ENCODE measurements at regions not wholly inside any gene's neighbourhood (a gene's known extent, or its start where the extent isn't known, plus 50 kb on each side); places are given as distances from the start of the nearest gene placed in this dataset.

DNA sequence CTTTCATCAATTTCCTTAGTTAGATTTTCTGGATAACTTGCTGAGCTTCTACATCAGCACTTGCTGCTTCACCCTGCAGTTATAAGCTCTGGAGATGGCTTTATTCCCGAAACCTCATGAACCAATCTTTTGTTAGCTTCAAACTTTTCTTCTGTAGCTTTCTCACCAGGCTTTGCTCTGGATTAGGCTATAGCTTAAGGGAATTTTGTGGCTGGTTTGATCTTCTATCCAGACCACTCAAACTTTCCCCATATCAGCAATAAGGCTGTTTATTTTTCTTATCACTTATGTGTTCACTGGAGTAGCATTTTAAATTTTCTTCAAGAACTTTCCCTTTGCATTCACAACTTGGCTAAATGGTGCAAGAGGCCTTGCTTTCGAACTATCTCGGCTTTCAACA lies 1173.5 kb upstream of the NUDT12 start:
- no peak for DNase-seq
- no peak overlapping the region for H3K4ac ChIP-seq (ENCODE audit: low read depth, low read length)
- intact Hi-C loops (cut with micrococcal nuclease) (no loop called here), in situ Hi-C loops (cut with MboI; ENCODE audit: low sequenced_read_pairs) (no loop called here), dilution Hi-C loops (cut with HindIII; ENCODE audit: low sequenced_read_pairs, unreplicated experiment) (no loop called here)
- no peak overlapping the region for H3K4me3 ChIP-seq (ENCODE audit: insufficient read depth, low read depth, low read length)
- no peak overlapping the region for H2AK9ac ChIP-seq (replicated peaks; ENCODE audit: low read depth, low read length, poor library complexity)
- CTCF ChIA-PET, result interaction anchor here (0.7 kb wide), 1 partner anchor 206 kb away, joined by 3 read pairs; no protein-coding TSS in a partner anchor
- H4K20me1 ChIP-seq (ENCODE audit: insufficient read depth, low read length), result no peaks in the 10 kb centered on the region
- H3K4me1 ChIP-seq (ENCODE audit: control insufficient read depth, insufficient read depth, low read length), result no peaks in the 10 kb centered on the region
- H3K56ac ChIP-seq (ENCODE audit: extremely low read depth, insufficient read depth, low read length), result no peak overlapping the region
- H3K14ac ChIP-seq (replicated peaks; ENCODE audit: low read depth, low read length), result no peak overlapping the region
- no peak for ATAC-seq (ENCODE audit: low read depth)
- H3K18ac ChIP-seq (ENCODE audit: low read depth, low read length), result no peak overlapping the region
- no peak overlapping the region for H3K27ac ChIP-seq (ENCODE audit: insufficient read depth, low read length)
- H4K91ac ChIP-seq (ENCODE audit: insufficient read depth, low read depth, low read length), result no peak overlapping the region
- no peak overlapping the region for H3K9ac ChIP-seq (ENCODE audit: low read depth, low read length)
- BruUV-seq (replicated peaks), result no TSS peak
- TF ChIP-seq CEBPB (IDR thresholded peaks at IDR 0.05; ENCODE audit: low read depth, low read length) (no peak), CHD1 (IDR thresholded peaks at IDR 0.05; ENCODE audit: low read depth, low read length) (no peak), FOS (IDR thresholded peaks at IDR 0.05; ENCODE audit: low read depth, low read length) (no peak), SMC3 (IDR thresholded peaks at IDR 0.05; ENCODE audit: low read depth, low read length) (no peak), NFE2L2 (IDR thresholded peaks at IDR 0.05; ENCODE audit: low read depth, low read length) (no peak), POLR2A (IDR thresholded peaks at IDR 0.05; ENCODE audit: low read depth, low read length) (no peak), RAD21 (IDR thresholded peaks at IDR 0.05; ENCODE audit: low read length) (no peak), MAZ (IDR thresholded peaks at IDR 0.05; ENCODE audit: borderline replicate concordance, low read depth, low read length) (no peak), RFX5 (IDR thresholded peaks at IDR 0.05; ENCODE audit: low read depth, low read length) (no peak), ELK1 (IDR thresholded peaks at IDR 0.05; ENCODE audit: borderline replicate concordance, low read depth, low read length) (no peak), MXI1 (IDR thresholded peaks at IDR 0.05; ENCODE audit: borderline replicate concordance, low read depth, low read length) (no peak), RCOR1 (IDR thresholded peaks at IDR 0.05; ENCODE audit: insufficient replicate concordance, low read length) (no peak)
- TF ChIP-seq, protein P1, sequence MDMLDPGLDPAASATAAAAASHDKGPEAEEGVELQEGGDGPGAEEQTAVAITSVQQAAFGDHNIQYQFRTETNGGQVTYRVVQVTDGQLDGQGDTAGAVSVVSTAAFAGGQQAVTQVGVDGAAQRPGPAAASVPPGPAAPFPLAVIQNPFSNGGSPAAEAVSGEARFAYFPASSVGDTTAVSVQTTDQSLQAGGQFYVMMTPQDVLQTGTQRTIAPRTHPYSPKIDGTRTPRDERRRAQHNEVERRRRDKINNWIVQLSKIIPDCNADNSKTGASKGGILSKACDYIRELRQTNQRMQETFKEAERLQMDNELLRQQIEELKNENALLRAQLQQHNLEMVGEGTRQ (IDR thresholded peaks at IDR 0.05; ENCODE audit: low read depth, low read length), result no peak
- TF ChIP-seq, protein P2, sequence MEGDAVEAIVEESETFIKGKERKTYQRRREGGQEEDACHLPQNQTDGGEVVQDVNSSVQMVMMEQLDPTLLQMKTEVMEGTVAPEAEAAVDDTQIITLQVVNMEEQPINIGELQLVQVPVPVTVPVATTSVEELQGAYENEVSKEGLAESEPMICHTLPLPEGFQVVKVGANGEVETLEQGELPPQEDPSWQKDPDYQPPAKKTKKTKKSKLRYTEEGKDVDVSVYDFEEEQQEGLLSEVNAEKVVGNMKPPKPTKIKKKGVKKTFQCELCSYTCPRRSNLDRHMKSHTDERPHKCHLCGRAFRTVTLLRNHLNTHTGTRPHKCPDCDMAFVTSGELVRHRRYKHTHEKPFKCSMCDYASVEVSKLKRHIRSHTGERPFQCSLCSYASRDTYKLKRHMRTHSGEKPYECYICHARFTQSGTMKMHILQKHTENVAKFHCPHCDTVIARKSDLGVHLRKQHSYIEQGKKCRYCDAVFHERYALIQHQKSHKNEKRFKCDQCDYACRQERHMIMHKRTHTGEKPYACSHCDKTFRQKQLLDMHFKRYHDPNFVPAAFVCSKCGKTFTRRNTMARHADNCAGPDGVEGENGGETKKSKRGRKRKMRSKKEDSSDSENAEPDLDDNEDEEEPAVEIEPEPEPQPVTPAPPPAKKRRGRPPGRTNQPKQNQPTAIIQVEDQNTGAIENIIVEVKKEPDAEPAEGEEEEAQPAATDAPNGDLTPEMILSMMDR (conservative IDR thresholded peaks at IDR 0.05; ENCODE audit: low read depth, low read length), result no peak
- no peaks in the 10 kb centered on the region for H3K9me1 ChIP-seq (ENCODE audit: insufficient read depth, low read length)
- no peaks in the 10 kb centered on the region for H3K79me1 ChIP-seq (ENCODE audit: low read depth in 1 of 2, low read length in 2 of 2)
- H2AK5ac ChIP-seq (ENCODE audit: low read depth, low read length), result no peak overlapping the region
- H2BK5ac ChIP-seq (ENCODE audit: low read depth, low read length, poor library complexity, severe bottlenecking), result no peak overlapping the region
- no CpG with 5 or more reads among the region's 3 CpGs for WGBS, 2 experiments (ENCODE audit: extremely low coverage in 2 of 2, insufficient read length in 1 of 2)
- H3K9me3 ChIP-seq (ENCODE audit: control insufficient read depth, insufficient read depth, low read length), result no peaks in the 10 kb centered on the region
- H3K23ac ChIP-seq (ENCODE audit: low read depth, low read length), result no peak overlapping the region
- POLR2A ChIA-PET (ENCODE audit: unreplicated experiment), result no interaction called here
- H4K5ac ChIP-seq (ENCODE audit: low read depth, low read length), result no peak overlapping the region
- no peak overlapping the region for H2BK120ac ChIP-seq (ENCODE audit: low read depth, low read length)
- H2BK15ac ChIP-seq (ENCODE audit: low read depth, low read length), result no peak overlapping the region
- no peak overlapping the region for H4K8ac ChIP-seq (ENCODE audit: low read depth in 2 of 2, low read length in 2 of 2)
- no peaks in the 10 kb centered on the region for H3K36me3 ChIP-seq (ENCODE audit: control insufficient read depth, insufficient read depth, low read length)
- no peak overlapping the region for H2BK20ac ChIP-seq (ENCODE audit: low read depth, low read length)
- H3K27me3 ChIP-seq (ENCODE audit: control insufficient read depth, insufficient read depth, low read length), result no peaks in the 10 kb centered on the region
- no peak overlapping the region for H3K4me2 ChIP-seq (ENCODE audit: low read depth, low read length)
- H2AFZ ChIP-seq (replicated peaks; ENCODE audit: low read length, poor library complexity), result no peak overlapping the region

Data from IMR-90 (cell line).